ENCODE measurements at regions not wholly inside any gene's neighbourhood (a gene's known extent, or its start where the extent isn't known, plus 50 kb on each side); places are given as distances from the start of the nearest gene placed in this dataset.
"Not testable (repeated sequence)": the region's sequence is repeated elsewhere in the genome, so short reads cannot be mapped to it uniquely, and the experiment has no call there.

GRCh38 chr1:177464686-177465085 is 293.9 kb downstream of the BRINP2 start:
- DNase-seq: no peak

GRCh38 chr1:177451191-177451590 is 280.4 kb downstream of the BRINP2 start:
- DNase-seq: no peak

GRCh38 chr1:177448652-177449357 is 278.0 kb downstream of the BRINP2 start:
- DNase-seq: no peak

- no peak for DNase-seq
Measured at GRCh38 chr1:177448036-177448615, 277.4 kb downstream of the BRINP2 start.

DNA sequence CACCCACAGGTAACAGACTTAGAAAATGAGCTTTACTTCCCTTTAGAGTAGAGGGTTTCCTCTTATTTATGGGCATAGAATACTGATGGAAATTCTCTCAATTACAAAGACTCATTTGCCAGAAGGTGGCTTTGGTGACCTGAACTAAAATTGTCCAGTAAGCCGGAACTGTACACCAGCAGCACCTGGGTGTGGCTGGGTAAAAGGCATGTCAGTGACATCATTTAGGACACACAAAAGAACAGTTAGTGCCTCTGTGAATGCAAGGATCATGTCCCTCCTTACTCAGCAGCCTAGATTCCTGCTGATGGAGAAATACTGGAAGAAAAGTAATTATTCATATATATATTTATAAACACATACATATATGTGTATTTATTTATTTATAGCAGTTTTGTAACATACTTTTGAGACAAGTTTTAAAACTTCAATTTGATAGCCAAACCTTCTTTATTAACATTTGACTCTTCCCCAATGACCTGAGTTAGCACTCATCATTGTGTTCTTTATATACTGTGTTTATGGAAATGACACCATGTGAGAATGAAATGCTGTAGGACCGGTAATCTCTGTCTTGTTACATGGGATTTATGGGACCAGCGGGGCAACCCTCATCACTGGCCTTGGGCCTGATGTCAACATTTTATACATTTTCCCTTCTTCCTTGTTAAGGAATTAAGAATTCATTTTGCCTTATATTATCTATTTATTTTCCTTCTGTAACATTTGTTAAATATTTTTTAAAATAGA is 274.4 kb downstream of the BRINP2 start:
- no peak for DNase-seq

GRCh38 chr1:177443003-177443402 is 272.2 kb downstream of the BRINP2 start:
- DNase-seq: no peak

GRCh38 chr1:177442584-177442983 is 271.8 kb downstream of the BRINP2 start:
- DNase-seq: no peak

DNA sequence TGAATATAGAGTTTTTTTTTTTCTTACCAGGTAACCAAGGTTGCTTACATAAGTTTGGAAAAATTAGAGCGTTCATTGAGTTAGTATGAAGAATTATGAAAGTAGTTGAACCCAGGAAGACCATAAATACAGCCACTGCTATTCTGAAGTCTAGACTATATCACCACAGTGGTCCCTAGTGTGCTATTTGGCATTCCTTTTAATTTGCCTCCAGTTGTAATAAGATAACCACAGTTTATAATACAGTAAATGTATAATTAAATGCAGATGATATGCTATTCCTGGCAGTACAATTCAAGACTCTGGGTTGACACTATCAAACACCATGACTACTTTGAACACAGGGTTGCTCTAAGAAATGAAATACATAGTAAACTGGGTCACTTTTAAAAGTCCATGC is 270.5 kb downstream of the BRINP2 start:
- DNase-seq: no peak

- no peak for DNase-seq
Measured at GRCh38 chr1:177440821-177441220, 270.1 kb downstream of the BRINP2 start.

GRCh38 chr1:177439301-177439700 is 268.5 kb downstream of the BRINP2 start:
- DNase-seq: no peak

DNA sequence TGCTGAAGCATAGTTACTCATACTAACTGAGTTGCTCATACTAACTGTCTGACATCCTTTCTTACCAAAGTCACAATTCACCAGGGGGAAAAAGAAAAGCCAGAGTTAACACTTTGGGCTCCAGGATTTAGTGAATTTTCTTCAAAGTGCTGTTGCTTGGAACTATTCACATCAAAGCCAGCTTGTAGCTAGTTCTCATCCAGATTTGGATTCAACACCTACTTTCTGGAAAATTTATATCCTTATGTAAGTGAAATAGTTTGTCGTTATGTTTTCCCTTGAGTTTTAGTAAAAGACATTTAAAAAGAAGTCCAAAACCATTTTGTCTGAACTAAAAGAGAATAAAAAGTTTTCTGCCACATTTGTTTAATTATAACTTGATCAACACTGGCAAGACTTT is 264.6 kb downstream of the BRINP2 start:
- DNase-seq: no peak

GRCh38 chr1:177432897-177433296 is 262.1 kb downstream of the BRINP2 start:
- DNase-seq: no peak

- no peak for DNase-seq
Measured at GRCh38 chr1:177431123-177431522, 260.4 kb downstream of the BRINP2 start.

- no peak for DNase-seq
Measured at GRCh38 chr1:177429234-177429633, 258.5 kb downstream of the BRINP2 start.

DNA sequence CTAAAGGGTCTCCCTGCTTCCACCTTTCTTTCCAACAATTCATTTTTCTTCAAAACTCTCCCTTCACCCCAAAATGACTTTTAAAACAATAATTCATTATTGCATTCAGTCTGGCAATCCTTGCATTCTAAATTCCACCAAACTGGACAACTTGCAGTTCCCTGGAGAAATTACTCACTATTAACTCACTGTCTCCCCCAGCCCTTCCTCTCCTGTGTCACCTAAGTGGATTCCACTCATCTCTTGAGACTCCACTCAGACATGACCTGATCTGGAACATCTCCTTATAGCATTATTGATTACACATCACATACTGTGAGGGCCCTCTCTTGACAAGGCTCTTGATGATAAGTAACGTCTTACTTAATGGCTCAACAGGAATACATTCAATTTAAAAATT is 257.1 kb downstream of the BRINP2 start:
- no peak for DNase-seq

DNA sequence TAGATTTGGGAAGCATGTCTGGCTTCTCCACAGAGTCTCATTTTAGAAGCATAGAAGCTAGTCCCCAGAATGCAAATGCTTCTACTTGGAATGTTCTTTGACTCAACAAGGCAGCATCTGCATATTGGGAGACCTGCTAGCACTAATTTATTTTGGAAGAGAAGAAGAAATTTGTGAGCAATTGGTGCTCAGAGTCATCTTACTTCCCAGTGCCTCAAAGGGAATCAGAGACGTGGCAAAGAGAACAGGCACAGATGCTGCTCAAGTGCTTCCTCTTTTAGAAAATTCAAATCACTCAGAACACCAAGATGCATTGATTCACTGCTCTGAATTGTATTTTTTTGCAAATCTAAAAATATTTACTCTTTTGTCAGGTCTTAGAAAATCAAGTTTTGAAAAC is 255.7 kb downstream of the BRINP2 start:
- no peak for DNase-seq

DNA sequence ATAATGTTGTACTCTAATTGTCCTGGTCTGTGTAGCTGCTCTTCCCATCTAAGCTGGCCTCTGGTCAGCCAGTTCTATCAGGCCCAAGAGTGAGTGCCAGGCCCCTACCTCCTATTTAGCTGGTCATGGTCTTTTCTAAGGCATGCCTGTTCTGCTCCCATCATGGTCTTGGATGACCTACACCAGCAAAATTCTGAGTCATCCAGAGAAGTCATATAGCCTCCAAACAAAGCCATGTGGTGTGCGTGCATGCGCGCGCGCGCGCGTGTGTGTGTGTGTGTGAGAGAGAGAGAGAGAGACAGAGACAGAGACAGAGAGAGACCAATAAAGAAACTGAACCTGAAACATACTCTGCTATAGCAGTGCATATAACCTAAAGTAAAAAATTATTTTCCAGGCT is 254.4 kb downstream of the BRINP2 start:
- DNase-seq: no peak

- no peak for DNase-seq
Measured at GRCh38 chr1:177424744-177425143, 254.0 kb downstream of the BRINP2 start.

GRCh38 chr1:177423090-177423489 is 252.3 kb downstream of the BRINP2 start:
- no peak for DNase-seq

DNA sequence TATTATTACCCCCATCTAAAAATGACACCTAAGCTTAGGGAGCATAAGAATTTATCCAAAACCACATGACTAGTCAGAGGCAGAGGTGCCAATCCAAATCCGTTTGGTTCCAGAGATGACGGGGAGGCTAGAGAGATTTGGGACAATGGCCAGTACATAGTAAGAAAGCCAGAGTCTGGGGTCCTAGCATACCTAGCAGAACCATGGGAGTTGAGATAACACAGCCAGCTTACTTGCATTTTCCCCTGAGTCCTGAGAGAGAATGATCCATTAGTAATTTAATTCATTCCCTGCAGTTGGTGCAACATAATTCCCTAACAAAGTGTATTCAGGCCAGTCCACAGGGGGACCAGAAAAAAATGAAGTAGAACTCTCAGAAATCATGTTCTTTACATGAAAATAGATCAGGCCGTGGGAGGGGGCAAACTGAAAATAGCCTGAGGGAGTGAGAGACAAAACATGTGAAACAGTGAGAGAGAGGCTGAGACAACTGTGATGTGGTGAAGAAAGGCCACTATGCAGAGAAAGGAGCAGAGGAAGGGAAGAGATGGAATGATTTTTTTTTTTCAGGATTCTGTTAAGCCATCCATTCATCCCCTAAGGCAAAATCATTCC is 243.3 kb downstream of the BRINP2 start:
- no peak for DNase-seq

GRCh38 chr1:177411381-177411780 is 240.6 kb downstream of the BRINP2 start:
- no peak for DNase-seq

GRCh38 chr1:177410179-177410766 is 239.5 kb downstream of the BRINP2 start:
- no peak for DNase-seq

GRCh38 chr1:177406323-177406722 is 235.6 kb downstream of the BRINP2 start:
- not testable (repeated sequence) for DNase-seq

Measured in midbrain (tissue), 1 donor.